GM12878 (cell line): ENCODE measurements at regions not wholly inside any gene's neighbourhood (a gene's known extent, or its start where the extent isn't known, plus 50 kb on each side); places are given as distances from the start of the nearest gene placed in this dataset.

Source experiments
- ATAC-seq: fragments of 200-7000 bp; cut with Tn5 transposase; 3 replicates; pipeline ENCODE4 v1.9.1; 2020; ENCODE audit warnings: mild to moderate bottlenecking, moderate library complexity
- BruUV-seq: library from RNA; stranded (reverse); fragments of 400-500 nt; replicated peaks from 2 replicates; lab custom pipeline; 2021; lab: Mats Ljungman, UMichigan
- CTCF ChIA-PET: fragments of 300-600 bp; sonication (Branson Sonifier 250); formaldehyde crosslinking; extraction: SDS; loops from one replicate; lab custom pipeline; 2021; ENCODE audit warnings: inconsistent platforms; lab: Yijun Ruan, JAX
- POLR2A ChIA-PET: fragments of 350-600 bp; formaldehyde crosslinking; extraction: SDS; loops from one replicate; lab custom pipeline; 2021; ENCODE audit warnings: inconsistent platforms; lab: Charles Lee
- RAD21 ChIA-PET: fragments of 300-600 bp; sonication (Branson Sonifier 250); formaldehyde crosslinking; loops from one replicate; lab custom pipeline; 2023; ENCODE audit warnings: antibody characterized with exemption; ENCODE audit not compliant: unreplicated experiment; lab: Charles Lee
- SMC1A ChIA-PET: fragments of 300-600 bp; sonication (Branson Sonifier 250); formaldehyde crosslinking; loops from one replicate; lab custom pipeline; 2023; ENCODE audit not compliant: unreplicated experiment, uncharacterized antibody; lab: Charles Lee
- DNase-seq: peaks from one replicate; pipeline ENCODE4 v3.0.0-alpha.2; 2011; ENCODE audit warnings: low read depth, low spot score
- FAIRE-seq: peaks from 3 replicates; lab custom pipeline; 2011; peaks lifted over from hg19 to GRCh38; lab: Jason Lieb, UNC
- H2AFZ ChIP-seq: 2 replicates; pipeline ENCODE4 v1.6.0; 2011; ENCODE audit warnings: low read depth, low read length, control low read depth; ENCODE audit not compliant: control insufficient read depth
- H3K27ac ChIP-seq: 2 replicates; pipeline ENCODE4 v1.5.1; 2011; ENCODE audit warnings: control low read depth; ENCODE audit not compliant: control insufficient read depth, insufficient read depth
- H3K27me3 ChIP-seq, 2 experiments: replicated peaks in 1 of 2; 2 replicates each; pipeline versions ENCODE4 v1.6.0 to v1.6.1; 2011; ENCODE audit warnings: low read length in 1 of 2; ENCODE audit not compliant: control insufficient read depth in 2 of 2, insufficient read depth in 2 of 2
- H3K36me3 ChIP-seq, 2 experiments: 2 replicates each; pipeline ENCODE4 v1.5.1; 2011; ENCODE audit warnings: low read length in 1 of 2; ENCODE audit not compliant: control insufficient read depth in 2 of 2, insufficient read depth in 2 of 2
- H3K4me1 ChIP-seq: 2 replicates; pipeline ENCODE4 v1.6.1; 2011; ENCODE audit warnings: mild to moderate bottlenecking, low read length, moderate library complexity, mixed read lengths; ENCODE audit not compliant: control insufficient read depth, insufficient read depth
- H3K4me2 ChIP-seq: 2 replicates; pipeline ENCODE4 v1.6.0; 2011; ENCODE audit warnings: control low read depth; ENCODE audit not compliant: control insufficient read depth, insufficient read depth
- H3K4me3 ChIP-seq: fragments of 200-600 bp; sonication (generic); 2 replicates; pipeline ENCODE4 v1.5.1; 2016
- H3K79me2 ChIP-seq: 2 replicates; pipeline ENCODE4 v1.6.0; 2011; ENCODE audit warnings: low read length; ENCODE audit not compliant: control insufficient read depth, insufficient read depth
- H3K9ac ChIP-seq: 2 replicates; pipeline ENCODE4 v1.8.0; 2011; ENCODE audit warnings: low read length, control low read depth, mixed read lengths; ENCODE audit not compliant: control insufficient read depth, insufficient read depth
- H3K9me3 ChIP-seq: replicated peaks from 3 replicates; pipeline ENCODE4 v1.5.1; 2011; ENCODE audit warnings: mild to moderate bottlenecking, low read length; ENCODE audit not compliant: control insufficient read depth, insufficient read depth
- H4K20me1 ChIP-seq: 2 replicates; pipeline ENCODE4 v1.6.0; 2011; ENCODE audit not compliant: control insufficient read depth, insufficient read depth
- ATF3 ChIP-seq: IDR thresholded peaks from 2 replicates; pipeline ENCODE4 v1.6.1; 2011; ENCODE audit warnings: low read depth, mild to moderate bottlenecking, low read length, moderate library complexity, borderline replicate concordance; ENCODE audit errors: extremely low read depth
- CBX3 ChIP-seq: fragments of 200-600 bp; sonication (generic); IDR thresholded peaks from 2 replicates; pipeline ENCODE4 v1.6.1; 2016; ENCODE audit warnings: low read depth, borderline replicate concordance
- DPF2 ChIP-seq: fragments of 450-650 bp; IDR thresholded peaks from 2 replicates; pipeline ENCODE4 v1.6.1; 2017; ENCODE audit warnings: mild to moderate bottlenecking
- EP300 ChIP-seq, 2 experiments: fragments of 150-350 bp in 1 of 2; IDR thresholded peaks; 2 replicates each; pipeline ENCODE4 v1.6.1; 2011 to 2012; ENCODE audit warnings: low read depth in 2 of 2, low read length in 2 of 2, borderline replicate concordance in 1 of 2, improper control_type of control experiment in 1 of 2, inconsistent platforms in 1 of 2; ENCODE audit not compliant: control insufficient read depth in 1 of 2
- ESRRA ChIP-seq: IDR thresholded peaks from 2 replicates; pipeline ENCODE4 v1.6.1; 2012; ENCODE audit warnings: mild to moderate bottlenecking, low read length, improper control_type of control experiment
- EZH2 ChIP-seq: IDR thresholded peaks from 2 replicates; pipeline ENCODE4 v1.6.1; 2012; ENCODE audit warnings: low read depth, mild to moderate bottlenecking, control low read depth, inconsistent platforms, low read length, borderline replicate concordance; ENCODE audit not compliant: control insufficient read depth
- JUNB ChIP-seq: IDR thresholded peaks from 2 replicates; pipeline ENCODE4 v1.6.1; 2016; ENCODE audit warnings: antibody characterized with exemption, mild to moderate bottlenecking
- RFX5 ChIP-seq: IDR thresholded peaks from 2 replicates; pipeline ENCODE4 v1.6.1; 2011; ENCODE audit warnings: low read depth, low read length, improper control_type of control experiment
- SREBF1 ChIP-seq: IDR thresholded peaks from 2 replicates; pipeline ENCODE4 v1.6.1; 2012; ENCODE audit warnings: mild to moderate bottlenecking, low read length
- STAT3 ChIP-seq: IDR thresholded peaks from 2 replicates; pipeline ENCODE4 v1.6.1; 2011; ENCODE audit warnings: low read depth, low read length, improper control_type of control experiment
- WRNIP1 ChIP-seq: IDR thresholded peaks from 2 replicates; pipeline ENCODE4 v1.6.1; 2011; ENCODE audit warnings: low read depth, low read length, improper control_type of control experiment, borderline replicate concordance
- YBX1 ChIP-seq: fragments of 450-650 bp; IDR thresholded peaks from 2 replicates; pipeline ENCODE4 v1.6.1; 2016; ENCODE audit warnings: antibody characterized with exemption
- WGBS: methylation state at CpG from one replicate; pipeline ENCODE4 v1.1.6; 2016; ENCODE audit warnings: low lambda C conversion rate; ENCODE audit not compliant: insufficient replicate concordance, insufficient coverage; ENCODE audit errors: missing lambda C conversion rate; 5-methylcytosine and 5-hydroxymethylcytosine counted together
- in situ Hi-C: fragments of 300-500 bp; cut with MboI; formaldehyde crosslinking; loops from 9 replicates; pipeline ENCODE4 v1.14.3; 2018; ENCODE audit warnings: mixed read lengths
- intact Hi-C: fragments of 100-400 bp; cut with micrococcal nuclease; formaldehyde crosslinking; loops from one replicate; pipeline ENCODE4 v1.14.2; 2022; ENCODE audit not compliant: unreplicated experiment
- TF ChIP-seq, protein P1 (sequence below): IDR thresholded peaks from 2 replicates; pipeline ENCODE4 v1.6.1; 2011; ENCODE audit warnings: borderline replicate concordance, low read depth, mild to moderate bottlenecking, moderate library complexity, low read length; ENCODE audit not compliant: insufficient read depth, poor library complexity, severe bottlenecking
- TF ChIP-seq, protein P2 (sequence below): fragments of 450-650 bp; IDR thresholded peaks from 2 replicates; pipeline ENCODE4 v1.6.1; 2018; ENCODE audit warnings: mild to moderate bottlenecking, low read depth, moderate library complexity; ENCODE audit not compliant: partially characterized antibody
- TF ChIP-seq, protein P3 (sequence below): fragments of 450-650 bp; IDR thresholded peaks from 2 replicates; pipeline ENCODE4 v1.6.1; 2017; ENCODE audit warnings: mild to moderate bottlenecking, low read depth, inconsistent platforms; ENCODE audit not compliant: poor library complexity, severe bottlenecking

- TF ChIP-seq STAT3 (no peak), YBX1 (no peak), SREBF1 (no peak)
- TF ChIP-seq, all 136 proteins: peak for 0
Measured at GRCh38 chr12:59946635-59947034, 350.8 kb downstream of the SLC16A7 start (continued).

GRCh38 chr12:59963546-59963945 is 367.7 kb downstream of the SLC16A7 start:
- Histone ChIP-seq H3K4me1 (no peaks in the 10 kb centered on the region), H3K27ac (no peak overlapping the region), H3K79me2 (no peaks in the 10 kb centered on the region), H3K27me3 (no peaks in the 10 kb centered on the region), H3K4me2 (no peak overlapping the region), H4K20me1 (no peaks in the 10 kb centered on the region), H3K36me3 (no peaks in the 10 kb centered on the region), H2AFZ (no peak overlapping the region), H3K9ac (no peak overlapping the region), H3K4me3 (no peak overlapping the region), H3K9me3 (no peaks in the 10 kb centered on the region)
- TF ChIP-seq CBX3: no peak
- no peak for TF ChIP-seq WRNIP1
- TF ChIP-seq, protein P1, sequence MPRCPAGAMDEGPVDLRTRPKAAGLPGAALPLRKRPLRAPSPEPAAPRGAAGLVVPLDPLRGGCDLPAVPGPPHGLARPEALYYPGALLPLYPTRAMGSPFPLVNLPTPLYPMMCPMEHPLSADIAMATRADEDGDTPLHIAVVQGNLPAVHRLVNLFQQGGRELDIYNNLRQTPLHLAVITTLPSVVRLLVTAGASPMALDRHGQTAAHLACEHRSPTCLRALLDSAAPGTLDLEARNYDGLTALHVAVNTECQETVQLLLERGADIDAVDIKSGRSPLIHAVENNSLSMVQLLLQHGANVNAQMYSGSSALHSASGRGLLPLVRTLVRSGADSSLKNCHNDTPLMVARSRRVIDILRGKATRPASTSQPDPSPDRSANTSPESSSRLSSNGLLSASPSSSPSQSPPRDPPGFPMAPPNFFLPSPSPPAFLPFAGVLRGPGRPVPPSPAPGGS: no peak
- no peak for TF ChIP-seq DPF2
- no peak for TF ChIP-seq EP300 (IDR thresholded peaks at IDR 0.05; ENCODE audit: borderline replicate concordance in 1 of 2, control insufficient read depth in 1 of 2, low read depth in 2 of 2, low read length in 2 of 2)
- TF ChIP-seq, protein P2, sequence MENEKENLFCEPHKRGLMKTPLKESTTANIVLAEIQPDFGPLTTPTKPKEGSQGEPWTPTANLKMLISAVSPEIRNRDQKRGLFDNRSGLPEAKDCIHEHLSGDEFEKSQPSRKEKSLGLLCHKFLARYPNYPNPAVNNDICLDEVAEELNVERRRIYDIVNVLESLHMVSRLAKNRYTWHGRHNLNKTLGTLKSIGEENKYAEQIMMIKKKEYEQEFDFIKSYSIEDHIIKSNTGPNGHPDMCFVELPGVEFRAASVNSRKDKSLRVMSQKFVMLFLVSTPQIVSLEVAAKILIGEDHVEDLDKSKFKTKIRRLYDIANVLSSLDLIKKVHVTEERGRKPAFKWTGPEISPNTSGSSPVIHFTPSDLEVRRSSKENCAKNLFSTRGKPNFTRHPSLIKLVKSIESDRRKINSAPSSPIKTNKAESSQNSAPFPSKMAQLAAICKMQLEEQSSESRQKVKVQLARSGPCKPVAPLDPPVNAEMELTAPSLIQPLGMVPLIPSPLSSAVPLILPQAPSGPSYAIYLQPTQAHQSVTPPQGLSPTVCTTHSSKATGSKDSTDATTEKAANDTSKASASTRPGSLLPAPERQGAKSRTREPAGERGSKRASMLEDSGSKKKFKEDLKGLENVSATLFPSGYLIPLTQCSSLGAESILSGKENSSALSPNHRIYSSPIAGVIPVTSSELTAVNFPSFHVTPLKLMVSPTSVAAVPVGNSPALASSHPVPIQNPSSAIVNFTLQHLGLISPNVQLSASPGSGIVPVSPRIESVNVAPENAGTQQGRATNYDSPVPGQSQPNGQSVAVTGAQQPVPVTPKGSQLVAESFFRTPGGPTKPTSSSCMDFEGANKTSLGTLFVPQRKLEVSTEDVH: no peak
- no peak for TF ChIP-seq RFX5
- TF ChIP-seq ESRRA: no peak
- TF ChIP-seq ATF3: no peak
- TF ChIP-seq STAT3: no peak
- TF ChIP-seq, protein P3, sequence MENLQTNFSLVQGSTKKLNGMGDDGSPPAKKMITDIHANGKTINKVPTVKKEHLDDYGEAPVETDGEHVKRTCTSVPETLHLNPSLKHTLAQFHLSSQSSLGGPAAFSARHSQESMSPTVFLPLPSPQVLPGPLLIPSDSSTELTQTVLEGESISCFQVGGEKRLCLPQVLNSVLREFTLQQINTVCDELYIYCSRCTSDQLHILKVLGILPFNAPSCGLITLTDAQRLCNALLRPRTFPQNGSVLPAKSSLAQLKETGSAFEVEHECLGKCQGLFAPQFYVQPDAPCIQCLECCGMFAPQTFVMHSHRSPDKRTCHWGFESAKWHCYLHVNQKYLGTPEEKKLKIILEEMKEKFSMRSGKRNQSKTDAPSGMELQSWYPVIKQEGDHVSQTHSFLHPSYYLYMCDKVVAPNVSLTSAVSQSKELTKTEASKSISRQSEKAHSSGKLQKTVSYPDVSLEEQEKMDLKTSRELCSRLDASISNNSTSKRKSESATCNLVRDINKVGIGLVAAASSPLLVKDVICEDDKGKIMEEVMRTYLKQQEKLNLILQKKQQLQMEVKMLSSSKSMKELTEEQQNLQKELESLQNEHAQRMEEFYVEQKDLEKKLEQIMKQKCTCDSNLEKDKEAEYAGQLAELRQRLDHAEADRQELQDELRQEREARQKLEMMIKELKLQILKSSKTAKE: no peak
- TF ChIP-seq EZH2: no peak
- TF ChIP-seq JUNB: no peak
- ChIA-PET POLR2A (no interaction called here), CTCF (no interaction called here), SMC1A (no interaction called here), RAD21 (no interaction called here)
- ATAC-seq: no peak
- in situ Hi-C loops (no loop called here), intact Hi-C loops (no loop called here)
- no peak for FAIRE-seq
- no peak for DNase-seq
- 0% methylated on average over 1 of the region's 1 CpG for WGBS
- no TSS peak for BruUV-seq
